ENCODE measurements at regions not wholly inside any gene's neighbourhood (a gene's known extent, or its start where the extent isn't known, plus 50 kb on each side); places are given as distances from the start of the nearest gene placed in this dataset.

- peak overlapping the region in 1 of 3 donors; percentile 56 for H3K27ac ChIP-seq (ENCODE audit: low read depth in 1 of 3, low read length in 2 of 3)
- H3K27me3 ChIP-seq (ENCODE audit: control insufficient read depth in 3 of 3, insufficient read depth in 3 of 3, low read length in 3 of 3) = no peaks in the 10 kb centered on the region
- FAIRE-seq (no peak), DNase-seq (no peak)
- peaks cover 6 to 62% (median 18%) of the 10 kb centered on the region in 3 donors for H3K4me1 ChIP-seq (ENCODE audit: control insufficient read depth in 3 of 3, insufficient read depth in 2 of 3, low read depth in 1 of 3, low read length in 2 of 3)
- H3K9me3 ChIP-seq (ENCODE audit: control insufficient read depth in 2 of 2, insufficient read depth in 1 of 2, low read depth in 1 of 2, low read length in 1 of 2) = no peaks in the 10 kb centered on the region
- no peak overlapping the region for H3K4me3 ChIP-seq (ENCODE audit: low read depth in 1 of 3, low read length in 3 of 3)
- 55 to 65% (median 57%) methylated on average over 11 of the region's 11 CpGs for WGBS, 3 donors
- H3K36me3 ChIP-seq (ENCODE audit: control insufficient read depth in 3 of 3, insufficient read depth in 2 of 3, low read depth in 1 of 3, low read length in 3 of 3) = no peaks in the 10 kb centered on the region
Measured at GRCh38 chr11:15651816-15652215, 537.1 kb downstream of the INSC start.

GRCh38 chr11:15653191-15653710 is 538.5 kb downstream of the INSC start:
- Histone ChIP-seq H3K4me1 (ENCODE audit: control insufficient read depth in 3 of 3, insufficient read depth in 2 of 3, low read depth in 1 of 3, low read length in 2 of 3) (peaks cover 6 to 62% (median 18%) of the 10 kb centered on the region in 3 donors), H3K27me3 (ENCODE audit: control insufficient read depth in 3 of 3, insufficient read depth in 3 of 3, low read length in 3 of 3) (no peaks in the 10 kb centered on the region), H3K36me3 (ENCODE audit: control insufficient read depth in 3 of 3, insufficient read depth in 2 of 3, low read depth in 1 of 3, low read length in 3 of 3) (no peaks in the 10 kb centered on the region), H3K4me3 (ENCODE audit: low read depth in 1 of 3, low read length in 3 of 3) (no peak overlapping the region), H3K27ac (ENCODE audit: low read depth in 1 of 3, low read length in 2 of 3) (peak overlapping the region in 1 of 3 donors; percentile 56), H3K9me3 (ENCODE audit: control insufficient read depth in 2 of 2, insufficient read depth in 1 of 2, low read depth in 1 of 2, low read length in 1 of 2) (no peaks in the 10 kb centered on the region)
- FAIRE-seq (no peak), DNase-seq (peak; percentile 62 to 66)
- 27 to 65% (median 35%) methylated on average over 4 of the region's 4 CpGs for WGBS, 3 donors

GRCh38 chr11:15654451-15654850 is 539.7 kb downstream of the INSC start:
- no peak for FAIRE-seq
- no peaks in the 10 kb centered on the region for H3K27me3 ChIP-seq (ENCODE audit: control insufficient read depth in 3 of 3, insufficient read depth in 3 of 3, low read length in 3 of 3)
- DNase-seq = peak; percentile 45 to 77
- 17 to 52% (median 28%) methylated on average over 4 of the region's 4 CpGs for WGBS, 3 donors
- H3K36me3 ChIP-seq (ENCODE audit: control insufficient read depth in 3 of 3, insufficient read depth in 2 of 3, low read depth in 1 of 3, low read length in 3 of 3) = no peaks in the 10 kb centered on the region
- peaks cover 6 to 64% (median 18%) of the 10 kb centered on the region in 3 donors for H3K4me1 ChIP-seq (ENCODE audit: control insufficient read depth in 3 of 3, insufficient read depth in 2 of 3, low read depth in 1 of 3, low read length in 2 of 3)
- H3K4me3 ChIP-seq (ENCODE audit: low read depth in 1 of 3, low read length in 3 of 3) = no peak overlapping the region
- peak overlapping the region; percentile 38 to 56 (median 54) for H3K27ac ChIP-seq (ENCODE audit: low read depth in 1 of 3, low read length in 2 of 3)
- no peaks in the 10 kb centered on the region for H3K9me3 ChIP-seq (ENCODE audit: control insufficient read depth in 2 of 2, insufficient read depth in 1 of 2, low read depth in 1 of 2, low read length in 1 of 2)

GRCh38 chr11:15655552-15655951 is 540.8 kb downstream of the INSC start:
- no peaks in the 10 kb centered on the region for H3K9me3 ChIP-seq (ENCODE audit: control insufficient read depth in 2 of 2, insufficient read depth in 1 of 2, low read depth in 1 of 2, low read length in 1 of 2)
- WGBS, 3 donors = 16 to 67% (median 37%) methylated on average over 8 of the region's 8 CpGs
- no peak overlapping the region for H3K4me3 ChIP-seq (ENCODE audit: low read depth in 1 of 3, low read length in 3 of 3)
- no peaks in the 10 kb centered on the region for H3K27me3 ChIP-seq (ENCODE audit: control insufficient read depth in 3 of 3, insufficient read depth in 3 of 3, low read length in 3 of 3)
- H3K27ac ChIP-seq (ENCODE audit: low read depth in 1 of 3, low read length in 2 of 3) = peak overlapping the region; percentile 26 to 68 (median 59)
- H3K4me1 ChIP-seq (ENCODE audit: control insufficient read depth in 3 of 3, insufficient read depth in 2 of 3, low read depth in 1 of 3, low read length in 2 of 3) = peaks cover 4 to 55% (median 18%) of the 10 kb centered on the region in 3 donors
- no peak for FAIRE-seq
- DNase-seq = peak; percentile 84 to 87
- H3K36me3 ChIP-seq (ENCODE audit: control insufficient read depth in 3 of 3, insufficient read depth in 2 of 3, low read depth in 1 of 3, low read length in 3 of 3) = no peaks in the 10 kb centered on the region

- 84 to 95% (median 87%) methylated on average over 5 of the region's 5 CpGs for WGBS, 3 donors
- no peaks in the 10 kb centered on the region for H3K27me3 ChIP-seq (ENCODE audit: control insufficient read depth in 3 of 3, insufficient read depth in 3 of 3, low read length in 3 of 3)
- peaks cover 0 to 54% (median 14%) of the 10 kb centered on the region in 3 donors for H3K4me1 ChIP-seq (ENCODE audit: control insufficient read depth in 3 of 3, insufficient read depth in 2 of 3, low read depth in 1 of 3, low read length in 2 of 3)
- FAIRE-seq (no peak), DNase-seq (no peak)
- no peak overlapping the region for H3K27ac ChIP-seq (ENCODE audit: low read depth in 1 of 3, low read length in 2 of 3)
- no peak overlapping the region for H3K4me3 ChIP-seq (ENCODE audit: low read depth in 1 of 3, low read length in 3 of 3)
- H3K9me3 ChIP-seq (ENCODE audit: control insufficient read depth in 2 of 2, insufficient read depth in 1 of 2, low read depth in 1 of 2, low read length in 1 of 2) = no peaks in the 10 kb centered on the region
- no peaks in the 10 kb centered on the region for H3K36me3 ChIP-seq (ENCODE audit: control insufficient read depth in 3 of 3, insufficient read depth in 2 of 3, low read depth in 1 of 3, low read length in 3 of 3)
Measured at GRCh38 chr11:15657264-15657663, 542.5 kb downstream of the INSC start.

- 87 to 91% (median 88%) methylated on average over 3 of the region's 3 CpGs for WGBS, 3 donors
Measured at GRCh38 chr11:15660496-15660895, 545.8 kb downstream of the INSC start.

GRCh38 chr11:15662285-15662684 is 547.6 kb downstream of the INSC start:
- Histone ChIP-seq H3K4me3 (ENCODE audit: low read depth in 1 of 3, low read length in 3 of 3) (no peak overlapping the region), H3K4me1 (ENCODE audit: control insufficient read depth in 3 of 3, insufficient read depth in 2 of 3, low read depth in 1 of 3, low read length in 2 of 3) (peaks cover 0 to 39% (median 4%) of the 10 kb centered on the region in 3 donors), H3K9me3 (ENCODE audit: control insufficient read depth in 2 of 2, insufficient read depth in 1 of 2, low read depth in 1 of 2, low read length in 1 of 2) (peaks cover 0 to 3% of the 10 kb centered on the region in 2 donors), H3K36me3 (ENCODE audit: control insufficient read depth in 3 of 3, insufficient read depth in 2 of 3, low read depth in 1 of 3, low read length in 3 of 3) (no peaks in the 10 kb centered on the region), H3K27ac (ENCODE audit: low read depth in 1 of 3, low read length in 2 of 3) (no peak overlapping the region), H3K27me3 (ENCODE audit: control insufficient read depth in 3 of 3, insufficient read depth in 3 of 3, low read length in 3 of 3) (peaks cover 0 to 3% (median 0%) of the 10 kb centered on the region in 3 donors)
- DNase-seq = no peak
- 36 to 67% (median 56%) methylated on average over 1 of the region's 1 CpG for WGBS, 3 donors
- FAIRE-seq = no peak

More at GRCh38 chr11:15660496-15660895, 545.8 kb downstream of the INSC start:
- DNase-seq (no peak), FAIRE-seq (no peak)
- peaks cover 1 to 46% (median 5%) of the 10 kb centered on the region in 3 donors for H3K4me1 ChIP-seq (ENCODE audit: control insufficient read depth in 3 of 3, insufficient read depth in 2 of 3, low read depth in 1 of 3, low read length in 2 of 3)
- no peak overlapping the region for H3K4me3 ChIP-seq (ENCODE audit: low read depth in 1 of 3, low read length in 3 of 3)
- no peak overlapping the region for H3K27ac ChIP-seq (ENCODE audit: low read depth in 1 of 3, low read length in 2 of 3)
- H3K27me3 ChIP-seq (ENCODE audit: control insufficient read depth in 3 of 3, insufficient read depth in 3 of 3, low read length in 3 of 3) = no peaks in the 10 kb centered on the region
- no peaks in the 10 kb centered on the region for H3K36me3 ChIP-seq (ENCODE audit: control insufficient read depth in 3 of 3, insufficient read depth in 2 of 3, low read depth in 1 of 3, low read length in 3 of 3)
- H3K9me3 ChIP-seq (ENCODE audit: control insufficient read depth in 2 of 2, insufficient read depth in 1 of 2, low read depth in 1 of 2, low read length in 1 of 2) = no peaks in the 10 kb centered on the region

GRCh38 chr11:15663777-15664218 is 549.1 kb downstream of the INSC start:
- 68 to 82% (median 78%) methylated on average over 7 of the region's 7 CpGs for WGBS, 3 donors
- DNase-seq (no peak), FAIRE-seq (no peak)
- peaks cover 0 to 38% (median 4%) of the 10 kb centered on the region in 3 donors for H3K4me1 ChIP-seq (ENCODE audit: control insufficient read depth in 3 of 3, insufficient read depth in 2 of 3, low read depth in 1 of 3, low read length in 2 of 3)
- H3K27ac ChIP-seq (ENCODE audit: low read depth in 1 of 3, low read length in 2 of 3) = peak overlapping the region in 1 of 3 donors; percentile 15
- H3K4me3 ChIP-seq (ENCODE audit: low read depth in 1 of 3, low read length in 3 of 3) = no peak overlapping the region
- H3K9me3 ChIP-seq (ENCODE audit: control insufficient read depth in 2 of 2, insufficient read depth in 1 of 2, low read depth in 1 of 2, low read length in 1 of 2) = peaks cover 0 to 3% of the 10 kb centered on the region in 2 donors
- peaks cover 0 to 3% (median 0%) of the 10 kb centered on the region in 3 donors for H3K27me3 ChIP-seq (ENCODE audit: control insufficient read depth in 3 of 3, insufficient read depth in 3 of 3, low read length in 3 of 3)
- no peaks in the 10 kb centered on the region for H3K36me3 ChIP-seq (ENCODE audit: control insufficient read depth in 3 of 3, insufficient read depth in 2 of 3, low read depth in 1 of 3, low read length in 3 of 3)

Measured in small intestine (tissue), 7 donors.